Left cardiac atrium (tissue), 4 donors: ENCODE measurements at regions not wholly inside any gene's neighbourhood (a gene's known extent, or its start where the extent isn't known, plus 50 kb on each side); places are given as distances from the start of the nearest gene placed in this dataset.

ENCODE experiments used
- ATAC-seq, 2 donors: fragments of 200-7000 bp; cut with Tn5 transposase; one replicate each; pipeline ENCODE4 v1.9.1; 2020; ENCODE audit warnings: mild to moderate bottlenecking in 2 of 2, moderate library complexity in 2 of 2
- DNase-seq: peaks from one replicate; pipeline ENCODE4 v3.0.0-alpha.2; 2020
- intact Hi-C, 2 donors: fragments of 100-400 bp; cut with DNase I; formaldehyde crosslinking; loops; one replicate each; pipeline versions ENCODE4 v1.14.1 to v1.15.1; 2022 to 2023
- donor health status: DM: no; HTN: yes; CAD: no.
- donor health status: DM: no; HTN: yes; CAD: no; lungs with severe emphysema.
- donor health status: DM: yes; HTN: yes; CAD: no.
- donor health status: Dilated cardiomyopathy.

- intact Hi-C loops, result no loop called here
- no peak for DNase-seq
- ATAC-seq, result no peak
Measured at GRCh38 chr2:19736191-19736831, 165.5 kb downstream of the TTC32 start.

GRCh38 chr2:19733951-19734425, 167.8 kb downstream of the TTC32 start:
- intact Hi-C loops, result no loop called here
- DNase-seq (no peak), ATAC-seq (no peak)

DNA sequence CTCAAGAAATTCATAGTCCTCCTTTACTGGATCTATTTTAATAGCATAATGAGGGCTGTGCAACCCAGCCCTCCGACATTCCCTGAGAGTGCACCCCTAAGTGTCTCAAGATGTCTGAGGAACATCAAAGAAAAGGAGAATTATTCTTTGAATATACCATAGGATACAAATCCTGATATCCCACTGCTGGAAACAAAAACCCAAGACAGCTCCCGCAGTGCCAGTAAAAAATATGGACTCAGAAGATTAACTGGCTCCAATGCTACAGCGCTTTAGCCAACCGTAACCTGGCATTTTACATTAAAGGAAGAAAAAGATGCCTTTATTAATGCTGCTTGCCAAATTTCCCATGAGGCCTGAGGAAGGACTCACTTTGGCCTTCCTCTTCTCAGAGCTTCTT, 168.4 kb downstream of the TTC32 start:
- ATAC-seq, result no peak
- intact Hi-C loops, result no loop called here

DNA sequence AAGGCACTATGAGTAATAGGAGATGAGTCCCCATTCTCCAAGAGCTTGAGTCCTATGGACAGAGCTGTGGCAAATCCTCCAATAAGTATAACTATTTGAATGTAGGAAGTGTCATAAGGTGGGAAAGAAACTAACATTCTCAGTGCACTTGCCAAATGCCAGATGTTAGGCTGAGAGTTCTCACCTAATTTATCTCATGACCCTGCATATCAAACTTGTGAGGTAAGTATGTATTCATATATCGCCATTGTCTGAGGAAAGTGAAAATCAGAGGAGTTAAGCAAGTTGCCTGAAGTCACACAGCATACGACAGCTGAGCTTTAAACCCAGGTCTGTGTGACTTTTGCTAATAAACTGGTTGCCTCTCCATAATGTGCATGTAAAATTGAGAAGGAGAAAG, 169.5 kb downstream of the TTC32 start:
- no peak for ATAC-seq
- intact Hi-C loops, result no loop called here

More for the DNA sequence above, 168.4 kb downstream of the TTC32 start:
- DNase-seq, result no peak

GRCh38 chr2:19731515-19731914, 170.3 kb downstream of the TTC32 start:
- ATAC-seq (no peak), DNase-seq (no peak)
- intact Hi-C loops, result no loop called here

More for the DNA sequence above, 169.5 kb downstream of the TTC32 start:
- no peak for DNase-seq

DNA sequence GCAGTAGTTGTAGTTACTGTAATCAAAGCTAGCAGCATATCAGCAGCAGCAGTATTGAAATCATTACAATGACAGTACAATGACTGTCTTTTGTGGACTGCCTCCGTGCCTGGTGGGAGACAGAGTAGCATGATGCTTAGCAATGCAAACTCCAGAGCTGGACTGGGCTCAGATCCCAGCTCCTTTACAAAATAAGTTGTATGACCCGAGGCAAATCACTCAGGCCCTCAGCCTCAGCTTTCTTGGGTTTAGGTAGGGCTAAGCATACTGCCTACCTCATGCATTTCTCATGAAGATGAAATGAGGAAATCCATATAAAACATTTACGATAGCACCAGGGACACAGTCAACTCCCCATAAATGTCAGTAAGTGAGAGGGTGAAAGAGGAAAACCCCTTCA, 170.7 kb downstream of the TTC32 start:
- ATAC-seq (no peak), DNase-seq (no peak)
- intact Hi-C loops, result no loop called here

DNA sequence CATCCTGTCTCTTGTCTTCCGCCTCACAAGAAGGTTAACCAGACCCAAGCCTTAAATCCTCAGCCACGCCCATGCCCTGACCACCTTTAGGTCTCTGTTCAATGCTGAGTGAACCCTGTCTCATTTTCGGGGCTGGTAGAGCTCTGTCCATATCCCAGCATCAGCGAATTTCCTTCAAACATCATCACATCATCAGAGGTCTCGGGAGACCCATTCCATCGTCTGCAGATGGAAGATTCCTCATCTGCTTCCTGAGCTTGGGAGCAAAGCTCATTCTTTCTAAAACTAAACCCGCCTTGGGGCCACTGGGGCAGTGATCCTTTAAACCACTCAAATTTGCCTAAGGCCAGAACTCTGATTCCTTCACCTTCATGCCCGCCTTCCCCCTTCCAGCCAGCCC, 173.7 kb downstream of the TTC32 start:
- intact Hi-C loops, result no loop called here
- ATAC-seq (no peak), DNase-seq (no peak)

DNA sequence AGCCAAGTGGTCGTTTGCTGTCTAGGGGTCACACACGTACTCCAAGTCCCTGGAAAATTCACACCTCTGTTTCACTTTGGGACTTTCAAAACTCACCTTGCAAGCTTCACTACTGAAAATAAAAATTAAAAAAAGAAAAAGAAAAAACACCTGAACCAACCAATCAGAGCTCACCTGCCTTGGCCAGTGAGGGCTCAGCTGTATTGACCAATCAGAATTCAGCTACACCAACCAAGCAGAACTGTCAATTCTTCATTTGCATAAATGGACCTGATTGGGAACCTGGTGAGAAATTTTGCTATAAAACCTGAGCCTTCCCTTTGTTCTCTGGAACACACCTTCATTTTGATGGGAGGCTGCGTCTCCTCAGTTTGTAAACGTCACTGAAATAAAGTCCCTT, 176.4 kb downstream of the TTC32 start:
- DNase-seq, result no peak
- intact Hi-C loops, result no loop called here
- no peak for ATAC-seq

DNA sequence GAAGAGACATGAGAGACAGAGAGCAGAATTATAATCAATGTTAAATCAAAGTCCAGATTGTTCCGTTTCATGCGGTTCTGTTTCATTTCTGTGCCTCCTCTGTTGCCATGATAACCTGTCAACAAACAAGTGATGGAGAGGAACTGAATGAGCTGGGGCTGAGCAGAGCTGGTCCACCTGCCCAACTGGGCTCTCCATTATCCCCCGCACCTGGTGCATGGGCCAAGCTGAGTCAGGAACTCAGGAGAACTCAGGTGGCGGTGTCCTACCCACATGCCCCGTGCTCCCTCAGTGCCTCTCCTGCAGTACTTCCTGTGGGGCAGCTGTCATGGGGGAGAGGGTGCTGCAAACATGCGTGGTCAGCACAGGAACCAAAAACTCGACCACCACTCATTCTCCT, 178.8 kb downstream of the TTC32 start:
- ATAC-seq, result no peak
- DNase-seq, result no peak
- intact Hi-C loops, result no loop called here

DNA sequence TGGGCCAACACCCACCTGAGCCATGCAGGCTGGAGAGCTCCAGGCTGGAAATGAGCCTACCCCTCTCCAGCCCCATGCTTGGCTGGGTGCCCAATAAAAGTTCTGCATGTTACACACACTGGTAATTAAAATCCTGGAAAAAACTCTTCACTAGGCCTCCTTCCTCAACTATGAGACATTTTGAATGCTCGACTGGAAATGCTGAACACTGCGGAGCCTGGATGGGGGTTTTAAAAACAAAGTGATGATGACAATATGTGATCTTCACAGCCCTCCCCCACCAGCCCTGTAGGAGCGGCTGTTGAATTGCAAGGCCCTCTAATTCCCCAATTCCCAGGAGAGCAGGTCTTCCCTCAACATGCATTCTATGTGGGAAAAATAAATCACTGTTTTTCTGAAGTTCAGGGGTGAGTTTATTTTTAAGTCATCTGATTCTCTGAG, 179.2 kb downstream of the TTC32 start:
- DNase-seq, result no peak
- ATAC-seq, result no peak
- intact Hi-C loops, result no loop called here

DNA sequence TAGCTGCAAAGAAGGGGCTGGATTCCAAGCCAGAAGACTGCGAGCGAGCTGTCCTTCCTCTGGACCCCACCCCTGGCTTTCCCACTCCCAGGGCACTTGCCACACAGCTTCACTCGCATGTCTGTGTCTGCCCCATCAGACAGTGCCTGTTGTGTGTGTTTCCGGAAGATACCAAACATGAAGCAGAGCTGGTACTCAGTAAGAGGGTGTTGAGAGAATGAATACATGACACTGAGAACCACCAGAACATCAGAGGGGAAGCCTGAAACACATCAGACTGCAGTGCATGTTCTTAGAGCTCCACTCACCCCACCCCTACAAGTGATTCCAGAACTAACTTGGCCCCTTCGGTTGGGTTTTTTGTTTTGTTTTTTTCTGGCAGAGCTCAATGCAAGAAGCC, 181.5 kb downstream of the TTC32 start:
- intact Hi-C loops, result no loop called here
- DNase-seq, result no peak
- peak in 1 of 2 donors; percentile 70 for ATAC-seq

GRCh38 chr2:19719540-19719939, 182.2 kb downstream of the TTC32 start:
- intact Hi-C loops, result no loop called here
- ATAC-seq (peak; percentile 48 to 58), DNase-seq (peak; percentile 27)

DNA sequence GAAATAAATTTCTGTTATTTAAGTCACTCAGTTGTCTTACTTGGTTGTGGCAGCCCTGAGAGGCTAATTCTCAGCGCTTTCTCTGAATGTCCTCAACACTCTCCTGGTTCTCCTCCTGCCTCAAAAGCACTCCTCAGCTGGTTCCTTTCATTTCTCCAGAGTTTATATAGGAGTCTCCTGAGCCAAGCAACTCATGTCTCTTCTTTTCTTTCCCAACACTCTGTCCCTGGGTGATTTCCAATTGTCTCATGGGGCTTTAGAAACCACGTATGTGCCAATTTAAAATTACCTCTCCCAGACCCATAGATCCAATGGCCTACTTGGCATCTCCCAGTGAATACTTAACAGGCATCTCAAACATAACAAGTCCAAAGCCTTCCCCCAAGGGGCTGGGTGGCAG, 184.3 kb downstream of the TTC32 start:
- ATAC-seq (no peak), DNase-seq (no peak)
- intact Hi-C loops, result no loop called here

GRCh38 chr2:19714926-19715325, 186.9 kb downstream of the TTC32 start:
- no peak for ATAC-seq
- no peak for DNase-seq
- intact Hi-C loops, result no loop called here

DNA sequence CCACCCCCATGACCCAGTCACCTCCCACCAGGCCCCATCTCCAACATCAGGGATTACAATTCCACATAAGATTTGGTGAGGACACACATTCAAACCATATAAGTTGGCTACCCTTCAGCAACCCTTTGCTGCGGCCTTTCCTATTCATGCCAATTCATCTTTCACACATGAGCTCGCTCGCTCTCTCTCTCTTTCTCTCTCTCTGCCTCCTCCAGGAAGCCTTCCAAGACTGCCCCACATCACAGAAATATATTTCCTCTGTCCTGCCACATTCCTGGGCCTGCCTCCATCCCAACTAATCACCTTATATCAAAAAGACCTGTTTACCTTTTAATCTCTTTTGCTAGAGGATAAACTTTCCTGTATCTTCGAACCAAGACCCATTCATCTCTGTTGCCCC, 188.9 kb downstream of the TTC32 start:
- DNase-seq (no peak), ATAC-seq (no peak)
- intact Hi-C loops, result no loop called here

DNA sequence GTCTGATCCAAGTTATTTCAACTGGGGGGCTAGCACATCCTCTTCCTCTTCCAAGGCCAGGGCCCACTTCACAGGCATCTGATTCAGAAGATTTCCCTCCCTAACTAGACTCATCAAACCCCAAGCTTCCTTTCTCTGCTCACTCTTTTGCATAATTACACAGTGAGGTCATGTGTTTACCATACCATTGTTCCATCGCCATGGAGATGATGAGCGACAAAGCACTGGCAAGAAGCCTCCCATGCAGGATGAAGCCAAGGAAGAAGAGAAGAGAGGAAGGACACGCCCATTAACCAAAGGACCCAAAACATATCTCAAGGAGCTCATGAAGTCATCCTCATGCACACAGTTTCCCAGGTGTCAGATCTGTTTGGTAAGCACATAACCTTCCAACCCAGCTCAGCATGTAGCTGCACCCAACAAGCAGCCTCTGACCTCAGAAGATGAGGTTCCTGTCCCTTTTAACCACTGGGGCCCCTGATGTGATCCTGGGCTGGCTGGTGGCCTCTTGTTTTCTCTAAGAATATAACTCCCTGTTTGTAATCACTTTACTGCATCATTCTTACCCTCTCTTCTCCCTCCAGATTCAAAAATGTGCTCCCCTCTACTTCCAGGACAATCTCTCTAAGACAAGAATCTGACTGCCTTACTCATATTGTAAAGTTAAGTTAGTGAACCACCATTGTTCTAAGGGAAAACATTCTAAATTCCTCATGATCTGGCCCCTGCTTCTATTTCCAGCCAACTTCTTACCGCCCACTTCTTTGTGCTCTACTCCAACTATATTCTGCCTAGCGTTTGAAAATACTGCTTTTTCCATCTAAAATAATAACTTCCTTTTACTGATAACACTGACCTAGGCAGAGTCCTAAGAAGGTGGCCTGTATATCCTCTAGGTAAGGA, 190.1 kb downstream of the TTC32 start:
- intact Hi-C loops, result no loop called here
- DNase-seq (peak; percentile 48), ATAC-seq (peak; percentile 50 to 89)

GRCh38 chr2:19710230-19710629, 191.6 kb downstream of the TTC32 start:
- intact Hi-C loops, result no loop called here
- DNase-seq (no peak), ATAC-seq (no peak)

GRCh38 chr2:19709553-19709952, 192.2 kb downstream of the TTC32 start:
- no peak for DNase-seq
- ATAC-seq, result no peak
- intact Hi-C loops, result no loop called here

DNA sequence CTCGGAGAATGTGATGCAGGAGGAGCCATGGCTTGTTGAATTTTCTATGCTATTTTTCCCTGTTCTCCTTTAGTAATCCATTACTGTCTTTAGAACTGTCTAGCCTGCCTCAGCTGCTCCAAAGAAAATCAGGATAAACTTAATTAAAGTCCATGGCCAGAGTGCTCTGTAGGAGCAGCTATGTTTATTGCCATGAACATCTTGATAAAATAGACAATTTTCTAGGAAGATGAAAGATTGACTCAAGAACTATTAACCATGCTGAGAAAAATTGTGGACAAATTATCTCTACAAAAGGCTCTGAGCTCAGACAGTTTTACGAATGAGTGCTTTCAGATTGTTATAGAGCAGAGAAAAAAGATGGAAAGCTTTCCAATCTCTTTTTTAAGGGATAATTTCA, 193.0 kb downstream of the TTC32 start:
- intact Hi-C loops, result no loop called here
- no peak for DNase-seq
- ATAC-seq, result no peak

GRCh38 chr2:19706332-19706731, 195.5 kb downstream of the TTC32 start:
- intact Hi-C loops, result no loop called here
- no peak for ATAC-seq

GRCh38 chr2:19702267-19702666, 199.5 kb downstream of the TTC32 start:
- no peak for ATAC-seq
- DNase-seq, result no peak

More at GRCh38 chr2:19706332-19706731, 195.5 kb downstream of the TTC32 start:
- DNase-seq, result no peak

More at GRCh38 chr2:19702267-19702666, 199.5 kb downstream of the TTC32 start:
- intact Hi-C loops, result no loop called here
